Body of pancreas (tissue), 4 donors: ENCODE measurements at regions not wholly inside any gene's neighbourhood (a gene's known extent, or its start where the extent isn't known, plus 50 kb on each side); places are given as distances from the start of the nearest gene placed in this dataset.

Experiments used
- ATAC-seq: fragments of 150-250 bp; one replicate; pipeline ENCODE4 v1.9.1; 2016
- DNase-seq, 4 donors: peaks; one replicate each; pipeline ENCODE4 v3.0.0-alpha.2; 2019
- H3K27ac ChIP-seq, 4 donors: fragments of 200-600 bp; sonication (generic); 1 replicate in 3 of 4; 2 replicates in 1 of 4; pipeline versions ENCODE4 v1.5.1 to v1.6.1; 2016 to 2019; ENCODE audit warnings: mild to moderate bottlenecking in 1 of 4, mixed read lengths in 1 of 4, moderate library complexity in 1 of 4
- H3K27me3 ChIP-seq, 2 donors: fragments of 200-600 bp; sonication (generic); one replicate each; pipeline ENCODE4 v1.6.0; 2016; ENCODE audit warnings: mild to moderate bottlenecking in 1 of 2
- H3K36me3 ChIP-seq, 2 donors: fragments of 200-600 bp; sonication (generic); replicated peaks in 1 of 2; 2 replicates each; pipeline ENCODE4 v1.5.1; 2016; ENCODE audit warnings: low read depth in 2 of 2; ENCODE audit not compliant: insufficient read depth in 1 of 2
- H3K4me1 ChIP-seq: fragments of 200-600 bp; sonication (generic); one replicate; pipeline ENCODE4 v1.6.0; 2016
- H3K4me3 ChIP-seq, 2 donors: fragments of 200-600 bp; sonication (generic); 1 replicate in 1 of 2; 2 replicates in 1 of 2; pipeline ENCODE4 v1.5.1; 2016 to 2019
- H3K9me3 ChIP-seq, 3 donors: fragments of 200-600 bp; sonication (generic); 1 replicate in 2 of 3; 2 replicates in 1 of 3; pipeline ENCODE4 v1.5.1; 2016
- POLR2A ChIP-seq, 3 donors: fragments of 450-650 bp; IDR thresholded peaks; one replicate each; pipeline ENCODE4 v1.6.1; 2016; ENCODE audit warnings: antibody characterized with exemption in 3 of 3, mild to moderate bottlenecking in 2 of 3
- WGBS, 2 donors: methylation state at CpG; one replicate each; pipeline ENCODE4 v1.1.5; 2017; 5-methylcytosine and 5-hydroxymethylcytosine counted together
- intact Hi-C: fragments of 100-400 bp; cut with DNase I; formaldehyde crosslinking; loops from one replicate; pipeline ENCODE4 v1.15.1; 2023
- TF ChIP-seq, protein P1 (sequence below), 7 experiments: fragments of 450-650 bp in 4 of 7; fragments of 200-600 bp in 3 of 7; sonication (generic) in 3 of 7; IDR thresholded peaks; one replicate each; pipeline ENCODE4 v1.5.1; 2016 to 2019; ENCODE audit warnings: antibody characterized with exemption in 7 of 7

DNA sequence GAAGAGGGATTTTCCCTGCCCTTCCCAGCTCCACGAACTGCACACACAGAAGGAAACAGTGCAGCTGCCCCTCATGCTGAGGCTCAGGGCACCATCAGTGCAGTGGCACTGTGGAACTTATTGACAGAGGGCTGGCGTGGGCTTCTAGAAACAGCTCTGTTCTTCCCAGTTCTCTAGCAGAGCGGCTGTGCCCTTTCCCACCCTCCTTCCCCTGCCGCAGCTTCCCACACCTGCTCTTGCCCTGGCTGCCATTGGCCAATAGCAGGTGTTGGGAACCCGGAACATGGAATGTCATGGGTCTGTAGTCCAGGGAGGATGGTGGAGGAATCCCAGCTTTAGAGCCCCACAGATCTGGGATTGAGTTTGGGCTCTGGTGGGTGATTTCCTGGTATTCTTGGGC, 343.8 kb downstream of the RPS6KC1 start:
- ATAC-seq (peak; percentile 50), DNase-seq (peak; percentile 25 to 70 (median 41))
- intact Hi-C loops, result no loop called here

GRCh38 chr1:213397638-213398037, 346.6 kb downstream of the RPS6KC1 start:
- Histone ChIP-seq H3K27me3 (no peaks in the 10 kb centered on the region), H3K36me3 (no peaks in the 10 kb centered on the region), H3K4me1 (peaks cover 7% of the 10 kb centered on the region), H3K4me3 (no peak overlapping the region), H3K9me3 (no peaks in the 10 kb centered on the region), H3K27ac (no peak overlapping the region)
- DNase-seq, result no peak
- no peak for TF ChIP-seq POLR2A (IDR thresholded peaks at IDR 0.05)
- TF ChIP-seq, protein P1, sequence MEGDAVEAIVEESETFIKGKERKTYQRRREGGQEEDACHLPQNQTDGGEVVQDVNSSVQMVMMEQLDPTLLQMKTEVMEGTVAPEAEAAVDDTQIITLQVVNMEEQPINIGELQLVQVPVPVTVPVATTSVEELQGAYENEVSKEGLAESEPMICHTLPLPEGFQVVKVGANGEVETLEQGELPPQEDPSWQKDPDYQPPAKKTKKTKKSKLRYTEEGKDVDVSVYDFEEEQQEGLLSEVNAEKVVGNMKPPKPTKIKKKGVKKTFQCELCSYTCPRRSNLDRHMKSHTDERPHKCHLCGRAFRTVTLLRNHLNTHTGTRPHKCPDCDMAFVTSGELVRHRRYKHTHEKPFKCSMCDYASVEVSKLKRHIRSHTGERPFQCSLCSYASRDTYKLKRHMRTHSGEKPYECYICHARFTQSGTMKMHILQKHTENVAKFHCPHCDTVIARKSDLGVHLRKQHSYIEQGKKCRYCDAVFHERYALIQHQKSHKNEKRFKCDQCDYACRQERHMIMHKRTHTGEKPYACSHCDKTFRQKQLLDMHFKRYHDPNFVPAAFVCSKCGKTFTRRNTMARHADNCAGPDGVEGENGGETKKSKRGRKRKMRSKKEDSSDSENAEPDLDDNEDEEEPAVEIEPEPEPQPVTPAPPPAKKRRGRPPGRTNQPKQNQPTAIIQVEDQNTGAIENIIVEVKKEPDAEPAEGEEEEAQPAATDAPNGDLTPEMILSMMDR (IDR thresholded peaks at IDR 0.05), result no peak
- WGBS, 2 donors, result 82 to 84% methylated on average over 7 of the region's 7 CpGs
- intact Hi-C loops, result no loop called here
- ATAC-seq, result no peak

More for the DNA sequence above, 343.8 kb downstream of the RPS6KC1 start:
- Histone ChIP-seq H3K9me3 (no peaks in the 10 kb centered on the region), H3K36me3 (no peaks in the 10 kb centered on the region), H3K4me1 (peaks cover 7% of the 10 kb centered on the region), H3K4me3 (no peak overlapping the region), H3K27me3 (no peaks in the 10 kb centered on the region), H3K27ac (no peak overlapping the region)
- 27 to 47% methylated on average over 5 of the region's 5 CpGs for WGBS, 2 donors
- TF ChIP-seq, protein P1 (IDR thresholded peaks at IDR 0.05), result no peak
- no peak for TF ChIP-seq POLR2A (IDR thresholded peaks at IDR 0.05)

- no peaks in the 10 kb centered on the region for H3K27me3 ChIP-seq
- no peaks in the 10 kb centered on the region for H3K9me3 ChIP-seq
- H3K36me3 ChIP-seq, result no peaks in the 10 kb centered on the region
- peaks cover 4% of the 10 kb centered on the region for H3K4me1 ChIP-seq
- TF ChIP-seq, protein P1 (IDR thresholded peaks at IDR 0.05), result no peak
- TF ChIP-seq POLR2A (IDR thresholded peaks at IDR 0.05), result no peak
- no peak overlapping the region for H3K27ac ChIP-seq
- H3K4me3 ChIP-seq, result no peak overlapping the region
- ATAC-seq (no peak), DNase-seq (no peak)
- WGBS, 2 donors, result 64 to 79% methylated on average over 10 of the region's 10 CpGs
- intact Hi-C loops, result no loop called here
These were observed 348.7 kb downstream of the RPS6KC1 start for GRCh38 chr1:213399695-213400094.

DNA sequence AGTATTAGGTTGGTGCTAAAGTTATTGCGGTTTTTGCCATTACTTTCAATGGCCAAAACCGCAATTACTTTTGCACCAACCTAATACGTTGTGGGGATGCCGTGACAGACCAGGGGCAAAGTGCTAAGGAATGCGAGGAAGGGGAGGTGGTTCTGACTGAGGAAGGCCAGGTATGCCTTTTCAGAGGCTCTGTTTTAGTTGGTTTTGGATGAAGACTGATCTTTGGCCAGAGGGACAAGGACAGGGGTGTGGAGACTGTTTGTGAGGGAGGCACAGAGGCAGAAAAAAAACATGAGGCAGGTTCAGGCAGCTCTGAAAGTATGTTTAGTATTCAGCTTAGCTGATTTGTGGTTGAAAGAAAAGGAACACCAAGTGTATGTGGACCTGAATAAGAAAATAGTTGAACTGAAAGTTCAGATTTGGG, 358.2 kb downstream of the RPS6KC1 start:
- no peak overlapping the region for H3K4me3 ChIP-seq
- 71 to 77% methylated on average over 5 of the region's 5 CpGs for WGBS, 2 donors
- DNase-seq, result no peak
- TF ChIP-seq POLR2A (IDR thresholded peaks at IDR 0.05), result no peak
- TF ChIP-seq, protein P1 (IDR thresholded peaks at IDR 0.05), result no peak
- ATAC-seq, result no peak
- peaks cover 0 to 4% (median 0%) of the 10 kb centered on the region in 3 donors for H3K9me3 ChIP-seq
- H3K4me1 ChIP-seq, result no peaks in the 10 kb centered on the region
- H3K36me3 ChIP-seq, result no peaks in the 10 kb centered on the region
- intact Hi-C loops, result no loop called here
- no peak overlapping the region for H3K27ac ChIP-seq
- H3K27me3 ChIP-seq, result no peaks in the 10 kb centered on the region

DNA sequence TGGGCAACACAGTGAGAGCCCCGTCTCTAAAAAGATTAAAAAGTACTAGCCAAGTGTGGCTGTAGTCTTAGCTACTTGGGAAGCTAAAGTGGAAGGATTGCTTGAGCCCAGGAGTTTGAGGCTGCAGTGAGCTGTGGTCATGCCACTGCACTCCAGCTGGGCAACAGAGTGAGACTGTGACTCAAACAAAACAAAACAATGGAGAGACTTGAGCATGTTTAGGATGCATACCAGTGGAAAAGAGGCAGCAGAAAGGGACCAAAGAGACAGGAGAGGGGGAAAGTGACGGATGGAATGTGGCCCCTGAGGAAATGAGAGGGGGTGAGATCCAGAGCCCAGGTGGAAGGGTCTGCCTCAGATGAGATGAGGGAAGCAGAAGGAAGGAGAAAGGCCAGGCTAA, 358.9 kb downstream of the RPS6KC1 start:
- no peak for ATAC-seq
- Histone ChIP-seq H3K36me3 (no peaks in the 10 kb centered on the region), H3K27me3 (no peaks in the 10 kb centered on the region), H3K9me3 (peaks cover 0 to 4% (median 0%) of the 10 kb centered on the region in 3 donors), H3K27ac (no peak overlapping the region), H3K4me1 (no peaks in the 10 kb centered on the region), H3K4me3 (no peak overlapping the region)
- TF ChIP-seq, protein P1 (IDR thresholded peaks at IDR 0.05), result no peak
- TF ChIP-seq POLR2A (IDR thresholded peaks at IDR 0.05), result no peak
- intact Hi-C loops, result no loop called here
- 88 to 100% methylated on average over 2 of the region's 2 CpGs for WGBS, 2 donors
- DNase-seq, result no peak
